DND-41 (cell line): ENCODE measurements at regions not wholly inside any gene's neighbourhood (a gene's known extent, or its start where the extent isn't known, plus 50 kb on each side); places are given as distances from the start of the nearest gene placed in this dataset.
"Not testable (repeated sequence)": the region's sequence is repeated elsewhere in the genome, so short reads cannot be mapped to it uniquely, and the experiment has no call there.

Experiments
- ATAC-seq: fragments of 200-7000 bp; cut with Tn5 transposase; 3 replicates; pipeline ENCODE4 v1.9.1; 2021; ENCODE audit warnings: low read depth; ENCODE audit not compliant: insufficient read depth
- DNase-seq: peaks from one replicate; pipeline ENCODE4 v3.0.0-alpha.2; 2020
- H2AFZ ChIP-seq: 2 replicates; pipeline ENCODE4 v1.6.0; 2012; ENCODE audit warnings: low read depth, low read length
- H3K27ac ChIP-seq: 2 replicates; pipeline ENCODE4 v1.5.1; 2012; ENCODE audit warnings: low read length, inconsistent platforms
- H3K27me3 ChIP-seq: fragments of 200-600 bp; sonication (generic); 2 replicates; pipeline ENCODE4 v1.6.0; 2012; ENCODE audit warnings: low read length, mild to moderate bottlenecking, inconsistent platforms; ENCODE audit not compliant: insufficient read depth, poor library complexity
- H3K36me3 ChIP-seq: 2 replicates; pipeline ENCODE4 v1.5.1; 2012; ENCODE audit warnings: low read length, inconsistent platforms; ENCODE audit not compliant: insufficient read depth
- H3K4me1 ChIP-seq: 2 replicates; pipeline ENCODE4 v1.5.1; 2012; ENCODE audit warnings: mild to moderate bottlenecking, low read length; ENCODE audit not compliant: insufficient read depth
- H3K4me2 ChIP-seq: 2 replicates; pipeline ENCODE4 v1.6.0; 2012; ENCODE audit warnings: mild to moderate bottlenecking, moderate library complexity, low read length, inconsistent platforms; ENCODE audit not compliant: insufficient read depth
- H3K4me3 ChIP-seq, 2 experiments: fragments of 200-600 bp in 1 of 2; shearing (Covaris generic) in 1 of 2; 2 replicates each; pipeline ENCODE4 v1.5.1; 2012 to 2016; ENCODE audit warnings: inconsistent platforms in 2 of 2, low read length in 2 of 2, mild to moderate bottlenecking in 2 of 2, low read depth in 1 of 2, moderate library complexity in 1 of 2
- H3K79me2 ChIP-seq: 2 replicates; pipeline ENCODE4 v1.6.0; 2012; ENCODE audit warnings: low read length, inconsistent platforms; ENCODE audit not compliant: insufficient read depth
- H3K9ac ChIP-seq: 2 replicates; pipeline ENCODE4 v1.6.0; 2012; ENCODE audit warnings: low read depth, mild to moderate bottlenecking, inconsistent platforms, low read length, moderate library complexity
- H3K9me3 ChIP-seq: 2 replicates; pipeline ENCODE4 v1.5.1; 2012; ENCODE audit warnings: low read length, moderate library complexity, mild to moderate bottlenecking, inconsistent platforms; ENCODE audit not compliant: insufficient read depth, severe bottlenecking
- H4K20me1 ChIP-seq: 2 replicates; pipeline ENCODE4 v1.6.0; 2012; ENCODE audit warnings: low read length; ENCODE audit not compliant: insufficient read depth
- EZH2 ChIP-seq: IDR thresholded peaks from 3 replicates; pipeline ENCODE4 v1.6.1; 2012; ENCODE audit warnings: borderline replicate concordance, low read depth, mild to moderate bottlenecking, moderate library complexity, low read length, inconsistent platforms; ENCODE audit not compliant: severe bottlenecking
- TF ChIP-seq, protein P1 (sequence below): IDR thresholded peaks from 2 replicates; pipeline ENCODE4 v1.5.1; 2012; ENCODE audit warnings: borderline replicate concordance, low read length, moderate library complexity, mild to moderate bottlenecking; ENCODE audit not compliant: poor library complexity, severe bottlenecking; ENCODE audit errors: extremely low read depth

GRCh38 chr1:173342736-173343135, 134.4 kb upstream of the PRDX6 start:
- TF ChIP-seq EZH2: no peak
- TF ChIP-seq, protein P1, sequence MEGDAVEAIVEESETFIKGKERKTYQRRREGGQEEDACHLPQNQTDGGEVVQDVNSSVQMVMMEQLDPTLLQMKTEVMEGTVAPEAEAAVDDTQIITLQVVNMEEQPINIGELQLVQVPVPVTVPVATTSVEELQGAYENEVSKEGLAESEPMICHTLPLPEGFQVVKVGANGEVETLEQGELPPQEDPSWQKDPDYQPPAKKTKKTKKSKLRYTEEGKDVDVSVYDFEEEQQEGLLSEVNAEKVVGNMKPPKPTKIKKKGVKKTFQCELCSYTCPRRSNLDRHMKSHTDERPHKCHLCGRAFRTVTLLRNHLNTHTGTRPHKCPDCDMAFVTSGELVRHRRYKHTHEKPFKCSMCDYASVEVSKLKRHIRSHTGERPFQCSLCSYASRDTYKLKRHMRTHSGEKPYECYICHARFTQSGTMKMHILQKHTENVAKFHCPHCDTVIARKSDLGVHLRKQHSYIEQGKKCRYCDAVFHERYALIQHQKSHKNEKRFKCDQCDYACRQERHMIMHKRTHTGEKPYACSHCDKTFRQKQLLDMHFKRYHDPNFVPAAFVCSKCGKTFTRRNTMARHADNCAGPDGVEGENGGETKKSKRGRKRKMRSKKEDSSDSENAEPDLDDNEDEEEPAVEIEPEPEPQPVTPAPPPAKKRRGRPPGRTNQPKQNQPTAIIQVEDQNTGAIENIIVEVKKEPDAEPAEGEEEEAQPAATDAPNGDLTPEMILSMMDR: no peak
- H3K4me2 ChIP-seq: no peak overlapping the region
- no peak overlapping the region for H2AFZ ChIP-seq
- no peaks in the 10 kb centered on the region for H3K79me2 ChIP-seq
- H3K9me3 ChIP-seq: no peaks in the 10 kb centered on the region
- no peak overlapping the region for H3K9ac ChIP-seq
- H3K27me3 ChIP-seq: no peaks in the 10 kb centered on the region
- no peaks in the 10 kb centered on the region for H4K20me1 ChIP-seq
- DNase-seq (no peak), ATAC-seq (no peak)
- peaks cover 11% of the 10 kb centered on the region for H3K4me1 ChIP-seq
- H3K27ac ChIP-seq: no peak overlapping the region
- H3K4me3 ChIP-seq: no peak overlapping the region
- no peaks in the 10 kb centered on the region for H3K36me3 ChIP-seq

DNA sequence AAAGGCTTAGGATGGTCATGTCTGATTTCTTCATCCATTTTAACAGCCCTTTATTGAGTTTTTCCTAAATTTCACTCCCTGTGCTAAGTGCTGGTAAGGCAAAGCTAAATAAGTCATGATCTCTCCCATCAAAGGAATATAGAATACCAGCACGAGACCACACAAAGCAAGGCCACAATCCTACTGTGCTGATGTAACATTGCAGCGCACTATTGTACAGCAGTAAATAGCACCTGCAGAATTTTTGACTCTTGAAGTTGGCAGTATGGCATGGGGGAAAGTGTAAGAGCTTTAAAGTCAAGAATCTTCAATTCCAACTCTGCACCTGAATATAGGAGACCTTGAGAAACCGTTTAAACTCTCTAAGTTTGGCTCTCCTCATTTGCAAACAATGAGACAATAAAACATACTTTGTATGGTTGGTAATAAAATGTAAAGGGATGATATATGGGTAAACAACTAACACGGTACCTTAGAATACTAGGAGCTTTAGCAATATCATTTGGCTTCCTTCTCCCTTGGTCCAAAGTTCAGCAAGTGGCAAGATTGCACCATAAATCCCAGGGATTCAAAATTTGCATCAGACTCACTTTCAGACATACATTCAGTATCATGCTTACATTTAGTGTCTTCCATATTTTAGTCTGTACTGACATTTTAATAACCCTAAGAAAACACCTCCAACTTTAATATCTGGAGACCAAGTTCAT, 132.9 kb upstream of the PRDX6 start:
- no peaks in the 10 kb centered on the region for H3K9me3 ChIP-seq
- H4K20me1 ChIP-seq: no peaks in the 10 kb centered on the region
- peak overlapping the region; percentile 53; the same call in 1 of the 2 replicates for H3K27ac ChIP-seq
- peak; percentile 96 for ATAC-seq
- no peak overlapping the region for H2AFZ ChIP-seq
- H3K36me3 ChIP-seq: no peaks in the 10 kb centered on the region
- no peak overlapping the region for H3K4me3 ChIP-seq
- H3K27me3 ChIP-seq: no peaks in the 10 kb centered on the region
- no peak overlapping the region for H3K9ac ChIP-seq
- peaks cover 11% of the 10 kb centered on the region for H3K4me1 ChIP-seq
- TF ChIP-seq EZH2: no peak
- TF ChIP-seq, protein P1: no peak
- peak; percentile 60 for DNase-seq
- no peak overlapping the region for H3K4me2 ChIP-seq
- H3K79me2 ChIP-seq: no peaks in the 10 kb centered on the region

DNA sequence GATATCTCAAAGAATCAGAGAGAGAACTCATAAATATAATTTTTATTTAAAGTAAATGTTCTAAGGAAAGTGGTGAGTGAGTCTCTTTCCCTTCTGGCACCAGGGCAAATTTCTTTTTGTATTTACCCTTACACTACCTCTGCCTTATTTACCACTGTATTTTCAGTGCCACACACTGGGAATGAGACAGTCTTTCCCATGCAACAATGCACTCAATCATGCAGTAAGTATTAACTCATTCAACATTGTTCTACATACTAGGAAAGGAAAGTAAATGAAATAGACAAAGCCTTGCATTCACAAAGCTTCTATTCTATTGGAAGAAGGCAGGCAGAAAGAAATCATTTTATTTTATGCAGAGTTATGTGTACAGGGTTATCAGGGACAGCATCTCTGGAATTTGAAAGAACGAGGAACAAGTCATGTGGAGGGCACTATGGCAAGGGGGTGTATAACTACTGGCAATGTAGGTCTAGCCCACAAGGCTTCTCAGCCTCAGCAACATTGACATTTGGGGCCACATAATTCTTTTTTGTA, 129.8 kb upstream of the PRDX6 start:
- H3K79me2 ChIP-seq: no peaks in the 10 kb centered on the region
- H2AFZ ChIP-seq: no peak overlapping the region
- TF ChIP-seq EZH2: no peak
- TF ChIP-seq, protein P1: no peak
- no peak overlapping the region for H3K27ac ChIP-seq
- DNase-seq (no peak), ATAC-seq (no peak)
- no peaks in the 10 kb centered on the region for H3K27me3 ChIP-seq
- no peaks in the 10 kb centered on the region for H3K36me3 ChIP-seq
- no peak overlapping the region for H3K4me2 ChIP-seq
- H4K20me1 ChIP-seq: no peaks in the 10 kb centered on the region
- H3K9ac ChIP-seq: no peak overlapping the region
- peaks cover 11% of the 10 kb centered on the region for H3K4me1 ChIP-seq
- H3K4me3 ChIP-seq: no peak overlapping the region
- peaks cover 12% of the 10 kb centered on the region for H3K9me3 ChIP-seq

DNA sequence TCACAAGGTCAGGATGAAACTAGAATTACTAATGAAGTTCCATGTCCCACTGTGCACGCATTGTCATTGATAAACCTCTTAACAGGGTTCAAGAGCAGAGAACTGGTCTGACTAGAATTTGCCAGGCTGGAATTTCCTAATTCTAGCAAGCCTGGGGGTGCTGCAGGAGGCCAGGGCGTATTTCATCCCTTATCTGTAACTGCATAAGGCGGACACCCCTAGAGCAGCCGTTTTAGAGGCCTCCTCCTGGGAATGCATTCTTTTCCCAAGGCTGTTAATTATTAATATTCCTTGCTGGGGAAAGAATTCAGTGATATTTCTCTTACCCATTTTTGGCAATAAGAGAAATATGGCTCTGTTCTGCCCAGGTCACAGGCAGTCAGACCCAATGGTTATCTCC, 124.5 kb upstream of the PRDX6 start:
- H3K27ac ChIP-seq, DNase-seq, H3K4me3 ChIP-seq, H3K27me3 ChIP-seq, ATAC-seq, H3K9ac ChIP-seq, H2AFZ ChIP-seq, H4K20me1 ChIP-seq, H3K4me1 ChIP-seq, H3K36me3 ChIP-seq, H3K4me2 ChIP-seq, H3K79me2 ChIP-seq: not testable (repeated sequence)
- peaks cover 22% of the 10 kb centered on the region for H3K9me3 ChIP-seq
